HFF-Myc (cell line): ENCODE measurements at regions not wholly inside any gene's neighbourhood (a gene's known extent, or its start where the extent isn't known, plus 50 kb on each side); places are given as distances from the start of the nearest gene placed in this dataset.

Experiments
- DNase-seq: peaks from one replicate; pipeline ENCODE4 v3.0.0-alpha.2; 2011; ENCODE audit warnings: low read depth; ENCODE audit errors: extremely low read depth
- H3K4me3 ChIP-seq: replicated peaks from 2 replicates; pipeline ENCODE4 v1.5.1; 2011; ENCODE audit warnings: low read depth, mild to moderate bottlenecking, control low read depth, low read length
- TF ChIP-seq, protein P1 (sequence below): IDR thresholded peaks from 2 replicates; pipeline ENCODE4 v1.5.1; 2012; ENCODE audit warnings: mild to moderate bottlenecking, low read depth, low read length, control low read depth; ENCODE audit errors: missing control alignments

DNA sequence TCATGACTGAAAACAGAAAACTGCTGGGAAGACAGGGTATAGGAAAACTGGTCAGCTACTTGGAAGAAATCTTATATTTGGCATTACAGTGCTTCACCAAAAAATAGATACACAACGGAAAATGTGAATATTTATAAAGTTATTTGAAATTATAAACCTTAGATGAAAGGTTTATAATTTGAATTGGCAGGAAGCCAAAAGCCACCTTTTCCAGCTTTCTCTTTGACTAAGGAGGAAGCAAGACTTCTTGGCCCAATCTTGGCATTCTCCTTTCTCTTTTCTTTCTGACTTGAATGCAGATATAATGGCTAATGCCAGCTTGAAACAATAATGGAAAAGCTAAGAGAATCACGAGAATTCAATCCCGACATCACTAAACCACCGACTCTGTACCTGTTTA, 196.5 kb upstream of the PIK3C3 start:
- TF ChIP-seq, protein P1, sequence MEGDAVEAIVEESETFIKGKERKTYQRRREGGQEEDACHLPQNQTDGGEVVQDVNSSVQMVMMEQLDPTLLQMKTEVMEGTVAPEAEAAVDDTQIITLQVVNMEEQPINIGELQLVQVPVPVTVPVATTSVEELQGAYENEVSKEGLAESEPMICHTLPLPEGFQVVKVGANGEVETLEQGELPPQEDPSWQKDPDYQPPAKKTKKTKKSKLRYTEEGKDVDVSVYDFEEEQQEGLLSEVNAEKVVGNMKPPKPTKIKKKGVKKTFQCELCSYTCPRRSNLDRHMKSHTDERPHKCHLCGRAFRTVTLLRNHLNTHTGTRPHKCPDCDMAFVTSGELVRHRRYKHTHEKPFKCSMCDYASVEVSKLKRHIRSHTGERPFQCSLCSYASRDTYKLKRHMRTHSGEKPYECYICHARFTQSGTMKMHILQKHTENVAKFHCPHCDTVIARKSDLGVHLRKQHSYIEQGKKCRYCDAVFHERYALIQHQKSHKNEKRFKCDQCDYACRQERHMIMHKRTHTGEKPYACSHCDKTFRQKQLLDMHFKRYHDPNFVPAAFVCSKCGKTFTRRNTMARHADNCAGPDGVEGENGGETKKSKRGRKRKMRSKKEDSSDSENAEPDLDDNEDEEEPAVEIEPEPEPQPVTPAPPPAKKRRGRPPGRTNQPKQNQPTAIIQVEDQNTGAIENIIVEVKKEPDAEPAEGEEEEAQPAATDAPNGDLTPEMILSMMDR = no peak
- DNase-seq = no peak

DNA sequence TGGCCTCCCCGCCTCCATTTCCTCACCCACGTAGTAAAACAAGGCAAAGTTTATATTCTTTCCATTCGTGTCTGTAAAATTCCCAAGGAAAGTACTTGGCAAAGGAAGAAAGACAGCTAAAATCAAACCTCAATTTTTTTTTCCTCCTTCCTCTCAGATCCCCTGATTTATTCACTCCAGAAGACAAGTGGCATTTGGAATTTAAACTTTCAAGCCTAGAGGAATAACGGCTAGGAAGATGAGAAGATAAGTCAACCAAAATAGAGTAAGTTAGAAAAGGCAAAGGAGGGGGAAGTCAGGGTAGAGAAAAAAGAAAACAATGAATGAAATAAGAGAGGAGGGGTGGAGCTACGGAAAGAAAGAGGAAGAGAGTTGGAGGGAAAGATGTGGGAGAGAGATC, 198.9 kb upstream of the PIK3C3 start:
- no peak for DNase-seq
- H3K4me3 ChIP-seq = no peak overlapping the region
- TF ChIP-seq, protein P1 = no peak

More for the DNA sequence above, 196.5 kb upstream of the PIK3C3 start:
- no peak overlapping the region for H3K4me3 ChIP-seq

DNA sequence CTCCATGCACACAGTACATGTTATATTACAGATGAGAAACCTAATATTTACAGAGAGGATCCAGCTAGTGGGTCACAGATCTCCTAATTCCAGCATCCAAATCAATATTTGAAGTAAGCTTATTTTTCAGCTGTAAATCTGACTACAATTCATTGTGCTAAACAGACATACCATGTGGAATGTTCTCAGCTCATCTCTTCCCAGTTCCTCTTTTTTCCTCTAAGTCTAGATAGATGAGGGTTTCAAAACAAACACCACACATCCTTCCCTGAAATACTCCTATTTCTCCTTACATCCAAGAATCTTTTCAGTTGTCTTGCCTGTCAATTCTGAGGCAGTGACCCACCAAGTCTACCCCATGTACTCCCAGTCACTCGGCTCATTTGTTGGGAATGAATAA, 200.7 kb upstream of the PIK3C3 start:
- no peak for DNase-seq
- TF ChIP-seq, protein P1 = no peak
- no peak overlapping the region for H3K4me3 ChIP-seq

DNA sequence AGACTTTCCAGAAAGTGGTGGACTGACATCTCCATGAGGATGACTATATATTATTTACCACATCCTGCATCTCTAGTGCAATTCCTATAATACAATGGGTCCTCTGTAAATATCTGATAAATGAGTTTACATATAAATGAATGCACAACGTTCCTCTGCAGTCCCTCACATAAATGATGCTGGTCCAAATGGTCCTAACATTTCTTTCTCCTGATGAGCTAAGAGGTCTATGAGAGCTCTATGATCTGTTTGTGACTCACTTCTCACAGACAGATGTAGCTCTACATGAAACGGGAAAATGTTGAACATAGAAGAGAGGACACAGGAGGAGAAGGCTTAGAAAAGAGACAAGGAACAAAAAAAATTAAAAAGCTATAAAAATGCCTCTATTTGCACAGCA, 201.2 kb upstream of the PIK3C3 start:
- DNase-seq = no peak
- TF ChIP-seq, protein P1 = no peak
- no peak overlapping the region for H3K4me3 ChIP-seq

DNA sequence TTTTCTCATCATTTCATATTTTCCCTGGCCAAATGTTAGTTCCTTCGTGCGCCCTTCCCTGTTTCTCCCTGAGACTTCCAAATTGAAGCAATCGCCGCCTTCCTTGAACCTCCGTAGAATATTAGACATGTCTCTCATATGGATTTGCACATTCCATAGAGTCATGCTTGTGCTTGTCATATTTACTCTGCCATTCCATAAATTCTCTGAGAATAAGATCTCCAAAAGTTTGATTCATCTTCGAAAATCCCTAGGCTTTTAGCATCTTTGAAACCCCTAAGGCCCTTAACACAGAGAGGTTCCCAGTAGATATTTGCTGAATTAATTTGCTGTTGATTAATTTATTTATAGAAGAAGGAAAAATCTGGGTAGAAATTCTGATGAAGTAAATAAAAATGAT, 202.2 kb upstream of the PIK3C3 start:
- no peak overlapping the region for H3K4me3 ChIP-seq
- TF ChIP-seq, protein P1 = no peak
- DNase-seq = no peak

DNA sequence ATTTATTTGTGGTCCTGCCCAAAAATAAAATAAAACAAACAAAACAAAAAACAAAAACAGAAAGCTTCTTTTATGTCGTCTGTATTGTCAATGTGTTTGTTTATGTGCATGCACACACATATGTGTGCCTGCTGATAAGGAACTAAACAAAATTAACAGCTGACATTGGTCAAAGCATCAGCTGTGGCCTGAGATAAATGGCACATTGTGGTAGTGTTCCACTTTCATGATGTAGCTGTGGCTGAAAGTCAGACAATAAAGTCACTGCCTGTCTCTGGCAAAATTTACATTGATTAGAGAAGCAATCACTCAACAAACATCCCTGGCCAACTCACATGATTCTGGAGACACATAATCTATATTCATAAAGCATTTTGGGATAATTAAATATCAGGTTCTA, 203.4 kb upstream of the PIK3C3 start:
- no peak for DNase-seq
- H3K4me3 ChIP-seq = no peak overlapping the region
- TF ChIP-seq, protein P1 = no peak

DNA sequence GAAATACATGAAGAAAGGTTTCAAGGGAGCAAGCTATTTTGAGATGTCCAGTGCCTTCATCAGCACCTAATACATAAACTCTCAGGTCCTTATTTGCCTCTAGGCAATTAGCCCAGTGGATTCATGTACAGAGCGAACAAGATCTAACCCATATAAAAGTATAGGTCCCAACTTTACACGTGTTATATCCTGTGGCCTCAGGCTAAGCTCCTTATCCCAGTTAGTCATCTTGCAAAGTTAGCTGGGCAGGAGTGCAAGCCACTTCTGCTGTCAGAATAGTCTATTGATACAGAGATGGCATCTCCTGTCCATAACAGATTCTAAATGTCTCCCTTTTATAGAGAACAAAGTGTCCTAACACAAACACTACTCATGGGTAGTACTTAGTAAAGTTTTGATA, 203.9 kb upstream of the PIK3C3 start:
- no peak overlapping the region for H3K4me3 ChIP-seq
- no peak for DNase-seq
- TF ChIP-seq, protein P1 = no peak
